Gastrocnemius medialis (tissue), 4 donors: ENCODE measurements at regions not wholly inside any gene's neighbourhood (a gene's known extent, or its start where the extent isn't known, plus 50 kb on each side); places are given as distances from the start of the nearest gene placed in this dataset.

Experiments
- POLR2A ChIP-seq, 2 donors: fragments of 450-650 bp; IDR thresholded peaks; one replicate each; pipeline ENCODE4 v1.6.1; 2017; ENCODE audit warnings: antibody characterized with exemption in 2 of 2, mild to moderate bottlenecking in 2 of 2, moderate library complexity in 2 of 2
- TF ChIP-seq, protein P1 (sequence below), 5 experiments: fragments of 450-650 bp in 3 of 5; fragments of 200-600 bp in 2 of 5; sonication (generic) in 2 of 5; IDR thresholded peaks in 4 of 5; conservative IDR thresholded peaks in 1 of 5; 1 replicate in 4 of 5; 2 replicates in 1 of 5; pipeline ENCODE4 v1.5.1; 2016 to 2019; ENCODE audit warnings: antibody characterized with exemption in 5 of 5, mild to moderate bottlenecking in 3 of 5, moderate library complexity in 3 of 5

DNA sequence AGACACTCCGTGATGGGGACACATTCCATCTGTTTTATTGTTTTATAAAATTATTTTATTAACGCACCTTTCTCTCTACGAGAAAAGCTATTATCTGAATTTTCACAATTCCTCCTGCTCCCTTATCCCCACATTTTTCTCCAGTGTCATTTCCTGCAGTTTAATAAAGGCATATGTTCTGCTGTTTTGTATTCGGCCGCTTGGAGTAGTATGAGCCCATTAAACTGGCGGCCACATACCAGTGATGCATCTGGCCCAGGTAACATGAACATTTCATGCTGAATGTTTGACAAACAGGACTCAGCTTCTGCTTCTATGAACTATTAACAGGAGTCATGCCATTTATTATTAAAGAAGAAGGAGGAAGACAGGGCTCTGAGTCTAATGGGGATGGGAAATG lies 511.0 kb downstream of the TMEM121 start:
- no peak for TF ChIP-seq POLR2A (IDR thresholded peaks at IDR 0.05)
- TF ChIP-seq, protein P1, sequence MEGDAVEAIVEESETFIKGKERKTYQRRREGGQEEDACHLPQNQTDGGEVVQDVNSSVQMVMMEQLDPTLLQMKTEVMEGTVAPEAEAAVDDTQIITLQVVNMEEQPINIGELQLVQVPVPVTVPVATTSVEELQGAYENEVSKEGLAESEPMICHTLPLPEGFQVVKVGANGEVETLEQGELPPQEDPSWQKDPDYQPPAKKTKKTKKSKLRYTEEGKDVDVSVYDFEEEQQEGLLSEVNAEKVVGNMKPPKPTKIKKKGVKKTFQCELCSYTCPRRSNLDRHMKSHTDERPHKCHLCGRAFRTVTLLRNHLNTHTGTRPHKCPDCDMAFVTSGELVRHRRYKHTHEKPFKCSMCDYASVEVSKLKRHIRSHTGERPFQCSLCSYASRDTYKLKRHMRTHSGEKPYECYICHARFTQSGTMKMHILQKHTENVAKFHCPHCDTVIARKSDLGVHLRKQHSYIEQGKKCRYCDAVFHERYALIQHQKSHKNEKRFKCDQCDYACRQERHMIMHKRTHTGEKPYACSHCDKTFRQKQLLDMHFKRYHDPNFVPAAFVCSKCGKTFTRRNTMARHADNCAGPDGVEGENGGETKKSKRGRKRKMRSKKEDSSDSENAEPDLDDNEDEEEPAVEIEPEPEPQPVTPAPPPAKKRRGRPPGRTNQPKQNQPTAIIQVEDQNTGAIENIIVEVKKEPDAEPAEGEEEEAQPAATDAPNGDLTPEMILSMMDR (IDR thresholded peaks at IDR 0.05 in 4 of 5, conservative IDR thresholded peaks at IDR 0.05 in 1 of 5) = no peak
